IgD-negative memory B cell (primary cell): ENCODE measurements at regions not wholly inside any gene's neighbourhood (a gene's known extent, or its start where the extent isn't known, plus 50 kb on each side); places are given as distances from the start of the nearest gene placed in this dataset.

Experiments
- H3K27ac Mint-ChIP-seq, 3 donors: one replicate each; pipeline ENCODE4 v1.8.0; 2020 to 2022; ENCODE audit warnings: mild to moderate bottlenecking in 3 of 3, mixed read lengths in 3 of 3, moderate library complexity in 1 of 3
- H3K27me3 Mint-ChIP-seq: one replicate; pipeline ENCODE4 v1.8.0; 2021; ENCODE audit warnings: mixed read lengths
- H3K36me3 Mint-ChIP-seq: one replicate; pipeline ENCODE4 v1.8.0; 2020; ENCODE audit warnings: mild to moderate bottlenecking, mixed read lengths
- H3K4me1 Mint-ChIP-seq, 3 donors: one replicate each; pipeline ENCODE4 v1.8.0; 2020 to 2022; ENCODE audit warnings: mixed read lengths in 3 of 3, mild to moderate bottlenecking in 1 of 3
- H3K4me3 Mint-ChIP-seq, 4 donors: one replicate each; pipeline ENCODE4 v1.8.0; 2020 to 2022; ENCODE audit warnings: mild to moderate bottlenecking in 4 of 4, mixed read lengths in 4 of 4, moderate library complexity in 3 of 4
- H3K9me3 Mint-ChIP-seq, 3 donors: one replicate each; pipeline ENCODE4 v1.8.0; 2020 to 2021; ENCODE audit warnings: mixed read lengths in 3 of 3, mild to moderate bottlenecking in 1 of 3

DNA sequence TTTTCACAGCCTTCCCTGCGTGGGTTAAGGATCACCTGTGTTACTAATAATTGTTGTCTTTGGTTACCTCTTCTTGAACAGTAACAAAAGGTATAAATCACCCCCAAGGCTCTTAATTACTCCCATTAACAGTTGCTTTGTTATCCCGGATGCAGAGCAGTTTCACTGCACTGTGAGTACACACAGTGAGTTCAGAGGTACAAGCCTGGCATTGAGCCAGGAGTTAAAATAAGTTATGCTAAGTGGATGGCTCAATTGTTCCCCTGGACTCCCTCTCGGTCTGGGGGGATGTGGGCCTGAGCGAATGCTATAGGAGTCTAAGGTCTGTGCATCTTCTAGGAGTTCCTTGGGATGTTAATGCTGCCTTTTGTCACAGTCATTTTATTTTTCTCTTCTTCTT lies 258.3 kb downstream of the ATG4C start:
- Mint-ChIP-seq H3K36me3 (no peaks in the 10 kb centered on the region), H3K27ac (peak overlapping the region in 1 of 3 donors; percentile 89), H3K4me3 (no peak overlapping the region), H3K9me3 (peaks cover 0 to 4% (median 0%) of the 10 kb centered on the region in 3 donors), H3K27me3 (no peaks in the 10 kb centered on the region), H3K4me1 (no peaks in the 10 kb centered on the region)

DNA sequence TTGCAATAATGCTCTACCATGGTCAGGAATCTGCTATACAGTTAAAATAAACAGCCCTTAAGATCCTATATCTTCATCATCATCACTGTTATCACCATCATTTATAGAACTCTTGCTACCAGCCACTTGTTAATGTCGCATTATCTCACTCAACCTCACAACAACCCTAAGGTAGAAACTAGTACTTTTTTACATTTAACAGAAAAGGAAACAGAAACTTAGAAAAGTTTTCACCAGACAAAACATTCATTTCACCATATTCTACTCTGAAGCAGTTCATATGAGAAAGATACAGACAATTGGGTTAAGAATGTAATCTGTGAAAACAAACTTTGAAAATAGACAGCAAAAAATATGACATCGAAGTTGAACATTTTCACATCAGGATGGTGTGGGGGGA lies 262.6 kb downstream of the ATG4C start:
- H3K4me3 Mint-ChIP-seq: no peak overlapping the region
- H3K9me3 Mint-ChIP-seq: peaks cover 0 to 2% (median 2%) of the 10 kb centered on the region in 3 donors
- no peaks in the 10 kb centered on the region for H3K36me3 Mint-ChIP-seq
- peaks cover 3% of the 10 kb centered on the region for H3K27me3 Mint-ChIP-seq
- H3K27ac Mint-ChIP-seq: no peak overlapping the region
- no peaks in the 10 kb centered on the region for H3K4me1 Mint-ChIP-seq

GRCh38 chr1:63049135-63049534 lies 265.2 kb downstream of the ATG4C start:
- H3K4me3 Mint-ChIP-seq: no peak overlapping the region
- no peaks in the 10 kb centered on the region for H3K36me3 Mint-ChIP-seq
- H3K27ac Mint-ChIP-seq: no peak overlapping the region
- H3K4me1 Mint-ChIP-seq: no peaks in the 10 kb centered on the region
- peaks cover 0 to 2% (median 2%) of the 10 kb centered on the region in 3 donors for H3K9me3 Mint-ChIP-seq
- peaks cover 3% of the 10 kb centered on the region for H3K27me3 Mint-ChIP-seq

GRCh38 chr1:63051356-63051755 lies 267.4 kb downstream of the ATG4C start:
- H3K27ac Mint-ChIP-seq: no peak overlapping the region
- H3K4me3 Mint-ChIP-seq: no peak overlapping the region
- no peaks in the 10 kb centered on the region for H3K36me3 Mint-ChIP-seq
- peaks cover 3% of the 10 kb centered on the region for H3K27me3 Mint-ChIP-seq
- no peaks in the 10 kb centered on the region for H3K4me1 Mint-ChIP-seq
- H3K9me3 Mint-ChIP-seq: peaks cover 0 to 2% (median 0%) of the 10 kb centered on the region in 3 donors

GRCh38 chr1:63051886-63052285 lies 268.0 kb downstream of the ATG4C start:
- peaks cover 0 to 2% (median 0%) of the 10 kb centered on the region in 3 donors for H3K9me3 Mint-ChIP-seq
- H3K36me3 Mint-ChIP-seq: no peaks in the 10 kb centered on the region
- H3K27ac Mint-ChIP-seq: no peak overlapping the region
- no peak overlapping the region for H3K4me3 Mint-ChIP-seq
- no peaks in the 10 kb centered on the region for H3K4me1 Mint-ChIP-seq
- H3K27me3 Mint-ChIP-seq: peaks cover 3% of the 10 kb centered on the region

DNA sequence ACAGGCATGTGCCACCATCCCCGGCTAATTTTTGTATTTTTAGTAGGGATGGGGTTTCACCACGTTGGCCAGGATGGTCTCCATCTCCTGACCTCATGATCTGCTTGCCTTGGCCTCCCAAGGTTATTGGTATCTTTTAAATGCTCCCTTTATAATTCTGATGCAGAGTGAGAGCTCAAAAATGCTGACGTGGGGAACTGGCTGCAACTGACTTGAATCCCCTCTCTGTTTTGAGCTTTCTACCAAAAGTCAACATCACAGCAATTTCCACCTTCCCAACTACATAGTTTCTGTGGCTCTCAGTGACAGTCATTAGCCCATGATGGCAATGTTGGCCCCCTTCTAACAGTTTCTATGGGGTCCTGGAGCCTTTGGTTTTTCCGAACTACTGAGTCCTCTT lies 268.2 kb upstream of the FOXD3 start:
- Mint-ChIP-seq H3K4me3 (no peak overlapping the region), H3K27me3 (peaks cover 2% of the 10 kb centered on the region), H3K27ac (no peak overlapping the region), H3K9me3 (peaks cover 0 to under 1% (median 0%) of the 10 kb centered on the region in 3 donors), H3K4me1 (no peaks in the 10 kb centered on the region), H3K36me3 (no peaks in the 10 kb centered on the region)

- no peak overlapping the region for H3K4me3 Mint-ChIP-seq
- H3K27ac Mint-ChIP-seq: no peak overlapping the region
- no peaks in the 10 kb centered on the region for H3K36me3 Mint-ChIP-seq
- H3K27me3 Mint-ChIP-seq: peaks cover 2% of the 10 kb centered on the region
- H3K9me3 Mint-ChIP-seq: no peaks in the 10 kb centered on the region
- no peaks in the 10 kb centered on the region for H3K4me1 Mint-ChIP-seq
Measured at GRCh38 chr1:63063367-63063766, 259.0 kb upstream of the FOXD3 start.

DNA sequence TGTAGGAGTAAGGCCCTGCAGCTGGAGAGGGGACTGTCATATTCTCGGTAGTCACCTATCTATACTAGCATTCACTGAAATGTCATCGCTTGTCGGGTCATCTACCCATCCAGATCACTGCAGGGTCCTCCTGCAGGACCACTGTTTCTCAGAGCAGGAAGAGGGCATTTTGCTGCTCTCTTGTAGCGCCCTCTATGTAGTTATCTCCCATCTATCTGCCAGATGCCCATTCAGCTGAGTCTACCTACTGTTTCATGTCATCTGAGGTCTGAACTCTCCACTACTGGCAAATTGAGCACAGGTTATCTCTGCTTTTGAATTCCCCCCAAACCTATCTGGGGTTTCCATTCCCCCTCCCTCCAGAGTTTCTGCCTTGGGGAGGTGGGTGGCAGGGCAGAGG lies 258.2 kb upstream of the FOXD3 start:
- H3K4me1 Mint-ChIP-seq: no peaks in the 10 kb centered on the region
- H3K27ac Mint-ChIP-seq: peak overlapping the region in 1 of 3 donors; percentile 44

GRCh38 chr1:63068626-63069025 lies 253.7 kb upstream of the FOXD3 start:
- H3K27ac Mint-ChIP-seq: peak overlapping the region in 1 of 3 donors; percentile 26
- no peaks in the 10 kb centered on the region for H3K36me3 Mint-ChIP-seq
- no peak overlapping the region for H3K4me3 Mint-ChIP-seq
- no peaks in the 10 kb centered on the region for H3K4me1 Mint-ChIP-seq
- H3K9me3 Mint-ChIP-seq: no peaks in the 10 kb centered on the region
- peaks cover 11% of the 10 kb centered on the region for H3K27me3 Mint-ChIP-seq

More for the DNA sequence above, 258.2 kb upstream of the FOXD3 start:
- H3K4me3 Mint-ChIP-seq: no peak overlapping the region
- H3K9me3 Mint-ChIP-seq: no peaks in the 10 kb centered on the region
- no peaks in the 10 kb centered on the region for H3K36me3 Mint-ChIP-seq
- peaks cover 2% of the 10 kb centered on the region for H3K27me3 Mint-ChIP-seq

- no peak overlapping the region for H3K4me3 Mint-ChIP-seq
- H3K4me1 Mint-ChIP-seq: no peaks in the 10 kb centered on the region
- peaks cover 14% of the 10 kb centered on the region for H3K27me3 Mint-ChIP-seq
- H3K9me3 Mint-ChIP-seq: no peaks in the 10 kb centered on the region
- peak overlapping the region in 1 of 3 donors; percentile 26 for H3K27ac Mint-ChIP-seq
- no peaks in the 10 kb centered on the region for H3K36me3 Mint-ChIP-seq
Measured at GRCh38 chr1:63069214-63069613, 253.2 kb upstream of the FOXD3 start.

DNA sequence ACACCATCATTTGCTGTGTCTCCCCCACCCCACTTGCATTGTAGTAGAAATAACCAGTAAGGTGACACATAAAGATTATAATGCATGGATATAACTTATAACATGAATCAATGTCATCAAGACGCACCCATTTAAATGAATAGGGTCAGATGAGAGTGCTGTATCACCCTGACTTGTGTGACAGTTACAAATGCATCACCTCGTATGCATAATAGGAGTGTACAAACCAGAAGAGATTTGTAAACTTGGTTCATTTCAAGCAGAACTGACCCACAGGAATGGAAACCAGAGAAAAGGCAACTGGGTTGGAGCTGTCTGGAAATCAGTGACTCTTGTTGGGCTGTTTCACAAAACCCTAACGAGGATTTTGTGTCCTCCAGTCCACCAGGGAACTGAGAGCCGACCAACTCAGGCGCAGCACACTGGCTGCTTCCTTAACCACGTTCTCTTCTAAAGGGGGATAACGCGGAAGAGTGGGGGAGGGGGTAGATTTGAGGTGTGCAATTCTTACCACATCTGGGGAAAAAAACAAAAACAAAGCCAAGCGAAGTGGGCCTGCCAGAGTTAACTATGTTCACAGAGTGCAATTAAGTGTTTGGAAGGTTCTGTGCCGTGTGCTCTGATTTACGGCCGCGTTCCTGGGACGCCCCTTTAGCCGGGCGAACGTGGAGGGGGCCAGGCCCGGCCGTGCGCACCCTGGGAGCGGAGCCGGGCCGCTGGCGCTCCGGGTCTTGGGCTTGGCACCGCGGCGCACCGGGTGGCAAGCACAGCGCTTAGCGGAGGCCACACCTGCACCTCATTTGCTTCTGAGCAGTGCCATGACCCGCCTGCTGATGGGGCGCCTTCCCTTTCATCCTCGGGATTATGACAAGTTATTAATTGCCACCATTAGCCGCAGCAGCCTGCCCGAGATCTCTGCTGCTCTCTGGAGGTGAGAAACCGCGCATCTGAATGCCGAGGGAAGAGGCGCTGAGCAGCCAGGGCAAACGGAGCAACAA lies 248.8 kb upstream of the FOXD3 start:
- no peaks in the 10 kb centered on the region for H3K36me3 Mint-ChIP-seq

DNA sequence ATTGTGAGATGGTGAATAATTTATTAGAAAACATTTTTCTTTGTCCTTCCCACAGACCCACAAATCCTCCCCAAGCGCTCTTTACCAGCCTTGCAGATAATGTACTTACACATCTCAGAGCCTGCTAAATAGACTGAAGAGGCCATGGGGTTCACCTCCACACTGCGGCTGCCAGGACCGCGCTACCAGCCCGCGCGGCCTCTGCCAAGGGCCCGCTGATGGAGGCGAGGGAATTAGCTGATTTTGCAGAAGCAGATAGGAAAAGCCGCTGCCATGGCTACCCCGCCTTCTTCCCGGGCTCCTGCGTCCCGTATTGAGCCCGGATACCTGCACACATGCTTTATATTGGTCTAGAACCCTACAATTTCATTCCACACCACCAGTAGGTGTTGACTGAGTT lies 248.0 kb upstream of the FOXD3 start:
- Mint-ChIP-seq H3K9me3 (peaks cover 2 to 17% (median 4%) of the 10 kb centered on the region in 3 donors), H3K27ac (no peak overlapping the region), H3K4me3 (no peak overlapping the region), H3K36me3 (no peaks in the 10 kb centered on the region), H3K27me3 (peaks cover 24% of the 10 kb centered on the region), H3K4me1 (peaks cover 0 to 1% (median 0%) of the 10 kb centered on the region in 3 donors)

More for the DNA sequence above, 248.8 kb upstream of the FOXD3 start:
- H3K27me3 Mint-ChIP-seq: peaks cover 24% of the 10 kb centered on the region
- H3K4me3 Mint-ChIP-seq: no peak overlapping the region
- H3K4me1 Mint-ChIP-seq: peaks cover 0 to 1% (median 0%) of the 10 kb centered on the region in 3 donors
- H3K27ac Mint-ChIP-seq: no peak overlapping the region
- H3K9me3 Mint-ChIP-seq: peaks cover 2 to 17% (median 4%) of the 10 kb centered on the region in 3 donors

DNA sequence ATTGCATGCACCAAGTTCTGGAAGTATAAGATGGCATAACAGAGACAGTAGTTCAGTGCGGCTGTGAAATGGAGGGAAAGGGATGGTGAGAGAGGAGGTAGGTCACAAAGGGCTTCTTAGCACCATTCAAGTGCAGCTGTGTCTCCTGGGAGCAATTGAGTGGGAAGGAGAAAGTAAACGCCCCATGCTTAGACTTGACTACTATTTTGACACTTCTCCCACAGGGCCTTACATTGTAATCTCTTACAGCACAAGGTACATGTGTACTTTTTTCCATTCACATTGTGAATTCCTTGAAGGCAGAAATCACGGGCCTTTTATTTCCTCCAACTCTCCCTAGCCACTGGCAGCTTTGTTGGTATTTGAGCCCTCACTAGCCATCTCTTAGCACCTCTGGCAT lies 239.6 kb upstream of the FOXD3 start:
- Mint-ChIP-seq H3K27ac (no peak overlapping the region), H3K9me3 (peaks cover 0 to 5% (median 3%) of the 10 kb centered on the region in 3 donors), H3K36me3 (no peaks in the 10 kb centered on the region), H3K4me3 (no peak overlapping the region), H3K27me3 (peaks cover 5% of the 10 kb centered on the region), H3K4me1 (no peaks in the 10 kb centered on the region)

GRCh38 chr1:63087966-63088365 lies 234.4 kb upstream of the FOXD3 start:
- H3K36me3 Mint-ChIP-seq: no peaks in the 10 kb centered on the region
- H3K27ac Mint-ChIP-seq: no peak overlapping the region
- H3K4me3 Mint-ChIP-seq: no peak overlapping the region
- no peaks in the 10 kb centered on the region for H3K4me1 Mint-ChIP-seq
- H3K9me3 Mint-ChIP-seq: peaks cover 0 to 4% (median 2%) of the 10 kb centered on the region in 3 donors
- H3K27me3 Mint-ChIP-seq: peaks cover 11% of the 10 kb centered on the region

DNA sequence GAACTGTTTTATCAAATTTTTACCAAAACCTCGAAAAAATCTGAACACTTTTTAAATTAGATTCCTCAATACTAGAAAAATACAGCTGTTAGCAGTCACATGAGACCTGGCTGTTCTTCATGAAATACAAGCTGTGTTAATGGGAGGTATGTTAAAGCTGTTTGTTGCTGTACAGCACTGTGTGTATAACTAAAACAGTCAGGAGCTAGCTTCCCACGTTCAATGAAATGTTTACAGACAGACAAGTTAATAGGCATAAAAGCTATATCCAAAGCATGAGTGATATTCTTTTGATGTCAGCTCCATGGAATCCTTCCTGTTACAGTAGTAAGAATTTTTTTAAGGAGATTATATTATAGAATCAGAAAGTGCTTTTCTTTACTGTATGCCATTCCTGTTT lies 223.2 kb upstream of the FOXD3 start:
- H3K27me3 Mint-ChIP-seq: peaks cover 6% of the 10 kb centered on the region
- no peaks in the 10 kb centered on the region for H3K9me3 Mint-ChIP-seq
- H3K36me3 Mint-ChIP-seq: no peaks in the 10 kb centered on the region
- H3K27ac Mint-ChIP-seq: no peak overlapping the region
- H3K4me1 Mint-ChIP-seq: no peaks in the 10 kb centered on the region
- no peak overlapping the region for H3K4me3 Mint-ChIP-seq

- Mint-ChIP-seq H3K36me3 (no peaks in the 10 kb centered on the region), H3K4me3 (no peak overlapping the region), H3K27ac (no peak overlapping the region), H3K9me3 (no peaks in the 10 kb centered on the region), H3K4me1 (no peaks in the 10 kb centered on the region), H3K27me3 (peaks cover 8% of the 10 kb centered on the region)
Measured at GRCh38 chr1:63101336-63101735, 221.0 kb upstream of the FOXD3 start.
